ENCODE measurements at regions not wholly inside any gene's neighbourhood (a gene's known extent, or its start where the extent isn't known, plus 50 kb on each side); places are given as distances from the start of the nearest gene placed in this dataset.

- no peak for TF ChIP-seq SRSF9 (IDR thresholded peaks at IDR 0.05; ENCODE audit: borderline replicate concordance, low read depth, low read length)
- peak; percentile 91; the same call in 1 of the 2 replicates for TF ChIP-seq HDAC2 (IDR thresholded peaks at IDR 0.05)
- TF ChIP-seq MIER1 (IDR thresholded peaks at IDR 0.05; ENCODE audit: low read depth): no peak
- TF ChIP-seq, protein P1, sequence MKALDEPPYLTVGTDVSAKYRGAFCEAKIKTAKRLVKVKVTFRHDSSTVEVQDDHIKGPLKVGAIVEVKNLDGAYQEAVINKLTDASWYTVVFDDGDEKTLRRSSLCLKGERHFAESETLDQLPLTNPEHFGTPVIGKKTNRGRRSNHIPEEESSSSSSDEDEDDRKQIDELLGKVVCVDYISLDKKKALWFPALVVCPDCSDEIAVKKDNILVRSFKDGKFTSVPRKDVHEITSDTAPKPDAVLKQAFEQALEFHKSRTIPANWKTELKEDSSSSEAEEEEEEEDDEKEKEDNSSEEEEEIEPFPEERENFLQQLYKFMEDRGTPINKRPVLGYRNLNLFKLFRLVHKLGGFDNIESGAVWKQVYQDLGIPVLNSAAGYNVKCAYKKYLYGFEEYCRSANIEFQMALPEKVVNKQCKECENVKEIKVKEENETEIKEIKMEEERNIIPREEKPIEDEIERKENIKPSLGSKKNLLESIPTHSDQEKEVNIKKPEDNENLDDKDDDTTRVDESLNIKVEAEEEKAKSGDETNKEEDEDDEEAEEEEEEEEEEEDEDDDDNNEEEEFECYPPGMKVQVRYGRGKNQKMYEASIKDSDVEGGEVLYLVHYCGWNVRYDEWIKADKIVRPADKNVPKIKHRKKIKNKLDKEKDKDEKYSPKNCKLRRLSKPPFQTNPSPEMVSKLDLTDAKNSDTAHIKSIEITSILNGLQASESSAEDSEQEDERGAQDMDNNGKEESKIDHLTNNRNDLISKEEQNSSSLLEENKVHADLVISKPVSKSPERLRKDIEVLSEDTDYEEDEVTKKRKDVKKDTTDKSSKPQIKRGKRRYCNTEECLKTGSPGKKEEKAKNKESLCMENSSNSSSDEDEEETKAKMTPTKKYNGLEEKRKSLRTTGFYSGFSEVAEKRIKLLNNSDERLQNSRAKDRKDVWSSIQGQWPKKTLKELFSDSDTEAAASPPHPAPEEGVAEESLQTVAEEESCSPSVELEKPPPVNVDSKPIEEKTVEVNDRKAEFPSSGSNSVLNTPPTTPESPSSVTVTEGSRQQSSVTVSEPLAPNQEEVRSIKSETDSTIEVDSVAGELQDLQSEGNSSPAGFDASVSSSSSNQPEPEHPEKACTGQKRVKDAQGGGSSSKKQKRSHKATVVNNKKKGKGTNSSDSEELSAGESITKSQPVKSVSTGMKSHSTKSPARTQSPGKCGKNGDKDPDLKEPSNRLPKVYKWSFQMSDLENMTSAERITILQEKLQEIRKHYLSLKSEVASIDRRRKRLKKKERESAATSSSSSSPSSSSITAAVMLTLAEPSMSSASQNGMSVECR (CRISPR knock-in tag; IDR thresholded peaks at IDR 0.05): no peak
- no peak for TF ChIP-seq THRAP3 (IDR thresholded peaks at IDR 0.05; ENCODE audit: borderline replicate concordance)
- TF ChIP-seq SMAD4 (CRISPR knock-in tag; conservative IDR thresholded peaks at IDR 0.05): peak; percentile 90
- TF ChIP-seq XRCC5 (IDR thresholded peaks at IDR 0.05; ENCODE audit: low read depth, low read length): no peak
- TF ChIP-seq ZNF133 (CRISPR knock-in tag; IDR thresholded peaks at IDR 0.05): no peak
- peak; percentile 81 for TF ChIP-seq CXXC5 (CRISPR knock-in tag; IDR thresholded peaks at IDR 0.05)
- TF ChIP-seq, protein P2, sequence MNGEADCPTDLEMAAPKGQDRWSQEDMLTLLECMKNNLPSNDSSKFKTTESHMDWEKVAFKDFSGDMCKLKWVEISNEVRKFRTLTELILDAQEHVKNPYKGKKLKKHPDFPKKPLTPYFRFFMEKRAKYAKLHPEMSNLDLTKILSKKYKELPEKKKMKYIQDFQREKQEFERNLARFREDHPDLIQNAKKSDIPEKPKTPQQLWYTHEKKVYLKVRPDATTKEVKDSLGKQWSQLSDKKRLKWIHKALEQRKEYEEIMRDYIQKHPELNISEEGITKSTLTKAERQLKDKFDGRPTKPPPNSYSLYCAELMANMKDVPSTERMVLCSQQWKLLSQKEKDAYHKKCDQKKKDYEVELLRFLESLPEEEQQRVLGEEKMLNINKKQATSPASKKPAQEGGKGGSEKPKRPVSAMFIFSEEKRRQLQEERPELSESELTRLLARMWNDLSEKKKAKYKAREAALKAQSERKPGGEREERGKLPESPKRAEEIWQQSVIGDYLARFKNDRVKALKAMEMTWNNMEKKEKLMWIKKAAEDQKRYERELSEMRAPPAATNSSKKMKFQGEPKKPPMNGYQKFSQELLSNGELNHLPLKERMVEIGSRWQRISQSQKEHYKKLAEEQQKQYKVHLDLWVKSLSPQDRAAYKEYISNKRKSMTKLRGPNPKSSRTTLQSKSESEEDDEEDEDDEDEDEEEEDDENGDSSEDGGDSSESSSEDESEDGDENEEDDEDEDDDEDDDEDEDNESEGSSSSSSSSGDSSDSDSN (IDR thresholded peaks at IDR 0.05; ENCODE audit: borderline replicate concordance in 1 of 2, low read depth in 2 of 2, low read length in 2 of 2): no peak
- TF ChIP-seq ZNF75A (CRISPR knock-in tag; IDR thresholded peaks at IDR 0.05): no peak
- peak; percentile 37; the same call in 1 of the 2 replicates for TF ChIP-seq GABPA (tag; conservative IDR thresholded peaks at IDR 0.05; ENCODE audit: low read depth)
- TF ChIP-seq E2F8 (IDR thresholded peaks at IDR 0.05; ENCODE audit: low read depth, partially characterized antibody): no peak
- TF ChIP-seq SMAD2 (IDR thresholded peaks at IDR 0.05; ENCODE audit: low read depth, low read length): no peak
- no peak for TF ChIP-seq HDGF (IDR thresholded peaks at IDR 0.05)
- peak; percentile 15 to 70; a peak in 2 of 4 replicates for TF ChIP-seq TEAD1 (CRISPR knock-in tag; IDR thresholded peaks at IDR 0.05)
- TF ChIP-seq LARP7 (IDR thresholded peaks at IDR 0.05): no peak
Measured at GRCh38 chr10:6920072-6921019, 340.3 kb upstream of the PRKCQ start (continued).
